GM18519 (cell line): ENCODE measurements at regions not wholly inside any gene's neighbourhood (a gene's known extent, or its start where the extent isn't known, plus 50 kb on each side); places are given as distances from the start of the nearest gene placed in this dataset.
"Not testable (repeated sequence)": the region's sequence is repeated elsewhere in the genome, so short reads cannot be mapped to it uniquely, and the experiment has no call there.

Source experiments
- ATAC-seq: cut with Tn5 transposase; IDR thresholded peaks from one replicate; pipeline ENCODE4 v1.9.1; 2021; ENCODE audit warnings: mild to moderate bottlenecking, moderate library complexity; ENCODE audit not compliant: unreplicated experiment, low FRiP score

DNA sequence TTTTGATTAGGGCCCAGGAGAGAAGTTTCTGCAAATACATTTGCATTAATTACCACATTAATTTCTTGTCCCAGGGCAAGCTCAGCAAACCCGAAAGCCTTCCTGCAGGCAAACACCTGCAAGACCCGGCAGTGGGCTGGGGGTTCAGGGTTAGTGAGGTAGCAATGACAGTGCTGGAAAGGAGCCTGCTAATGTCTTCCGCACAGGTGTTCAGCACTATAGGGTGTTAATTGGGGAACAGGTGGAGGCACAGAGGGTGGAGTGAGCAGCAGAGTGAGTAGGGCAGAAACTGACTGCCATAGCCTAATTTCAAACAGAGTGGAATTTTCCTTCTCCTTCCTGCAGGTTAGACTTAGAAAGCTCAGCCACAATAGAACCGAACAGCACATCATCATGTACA, 50.9 kb upstream of the UBASH3B start:
- no peak for ATAC-seq

DNA sequence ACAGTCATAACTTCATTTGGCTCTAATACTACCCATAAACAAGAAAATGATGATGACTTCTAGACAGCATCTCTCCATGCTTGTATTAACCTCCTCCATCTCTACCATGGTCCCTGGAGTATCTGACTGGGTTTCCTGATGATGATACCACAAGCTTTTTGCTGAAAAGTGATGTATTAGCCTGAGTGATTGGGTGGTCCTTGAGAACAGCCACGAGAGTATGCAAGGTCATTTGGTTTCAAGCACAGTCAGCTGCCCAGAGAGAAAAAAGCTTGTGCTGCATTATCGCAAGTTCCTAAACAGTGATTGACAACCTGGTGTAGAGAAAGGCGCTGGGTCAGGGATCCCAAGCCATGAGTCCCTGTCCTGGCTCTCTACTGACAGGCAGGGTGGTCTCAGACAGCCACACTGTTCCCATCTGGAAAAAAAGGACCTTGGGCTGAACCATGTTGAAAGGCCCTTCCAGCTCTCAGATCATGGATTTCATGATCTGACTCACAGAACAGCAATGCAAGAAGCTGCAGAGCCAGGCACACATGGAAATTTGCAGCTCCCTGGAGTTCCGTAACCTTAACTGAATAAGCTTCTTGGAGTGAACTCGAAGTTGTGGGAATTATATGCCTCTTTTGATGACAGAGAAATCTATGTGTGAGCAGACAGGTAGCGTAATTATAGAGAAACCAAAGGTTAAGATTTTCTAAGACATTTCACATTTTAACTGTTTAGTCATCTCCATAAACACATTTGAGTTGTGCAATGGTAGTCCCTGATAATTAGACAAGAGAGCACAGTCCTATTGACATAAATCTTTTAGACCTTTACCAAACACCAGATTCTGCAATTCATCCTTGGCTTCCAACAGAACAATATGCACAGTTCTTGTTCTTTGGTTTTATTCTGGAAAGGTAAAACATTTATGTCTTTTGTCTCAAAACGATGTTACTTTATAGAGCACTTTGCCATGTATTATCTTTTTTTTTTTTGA, 54.1 kb upstream of the UBASH3B start:
- ATAC-seq: no peak

DNA sequence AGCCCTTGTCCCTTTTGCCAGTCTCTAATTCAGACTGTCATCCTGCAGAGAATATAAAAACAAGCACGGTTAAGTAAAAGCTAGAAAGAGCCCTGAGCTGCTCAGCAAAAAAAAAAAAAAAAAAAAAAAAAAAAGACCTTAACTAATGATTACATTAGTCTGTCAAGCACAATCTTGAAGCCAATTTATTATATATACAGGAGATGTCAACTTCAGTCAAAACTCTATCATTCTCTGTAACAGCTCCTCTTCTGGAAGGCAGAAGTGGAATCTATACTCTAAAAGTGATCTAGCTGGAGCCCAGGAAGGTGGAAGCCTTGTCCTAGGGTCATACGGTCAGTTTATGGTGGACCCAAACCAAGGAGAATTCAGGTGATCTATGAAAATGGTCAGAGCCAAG, 55.2 kb upstream of the UBASH3B start:
- ATAC-seq: no peak

DNA sequence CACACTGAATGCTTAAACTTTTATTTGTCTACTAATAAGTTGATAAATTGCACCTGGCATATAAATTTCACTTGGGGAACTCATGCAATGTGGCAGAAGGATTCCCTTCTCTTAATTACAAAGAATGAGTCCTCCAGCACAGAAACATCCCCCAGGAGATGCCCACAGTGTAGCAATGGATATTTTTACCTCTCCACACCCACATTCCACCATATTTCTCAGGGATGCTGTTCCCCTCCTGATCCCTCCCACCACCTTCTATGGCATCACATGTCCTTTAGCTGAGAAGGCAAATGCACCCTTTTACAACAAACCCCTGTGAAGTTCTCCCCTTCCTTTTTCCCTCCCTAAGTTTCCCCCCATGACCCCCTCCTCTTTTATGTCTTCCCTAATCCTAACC, 56.1 kb upstream of the UBASH3B start:
- ATAC-seq: no peak

DNA sequence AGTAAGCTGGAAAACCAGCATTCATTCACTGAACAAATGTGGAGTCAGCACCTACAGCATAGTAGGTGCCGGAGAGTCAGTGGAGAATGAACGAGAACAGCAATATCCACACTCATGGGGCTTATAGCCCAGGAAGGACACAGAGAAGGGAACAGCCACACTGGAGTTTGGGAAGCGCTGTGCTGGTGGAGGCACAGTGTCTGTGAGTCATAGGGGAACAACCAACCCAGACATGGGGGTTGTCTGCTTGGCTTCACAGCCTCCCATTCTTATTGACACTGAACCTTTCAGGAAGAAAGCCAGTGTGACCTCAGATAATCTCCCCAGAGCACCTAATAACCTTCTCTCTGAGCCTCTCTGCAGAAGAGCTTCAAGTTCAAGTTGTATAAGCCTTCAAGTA, 56.6 kb upstream of the UBASH3B start:
- ATAC-seq: no peak

DNA sequence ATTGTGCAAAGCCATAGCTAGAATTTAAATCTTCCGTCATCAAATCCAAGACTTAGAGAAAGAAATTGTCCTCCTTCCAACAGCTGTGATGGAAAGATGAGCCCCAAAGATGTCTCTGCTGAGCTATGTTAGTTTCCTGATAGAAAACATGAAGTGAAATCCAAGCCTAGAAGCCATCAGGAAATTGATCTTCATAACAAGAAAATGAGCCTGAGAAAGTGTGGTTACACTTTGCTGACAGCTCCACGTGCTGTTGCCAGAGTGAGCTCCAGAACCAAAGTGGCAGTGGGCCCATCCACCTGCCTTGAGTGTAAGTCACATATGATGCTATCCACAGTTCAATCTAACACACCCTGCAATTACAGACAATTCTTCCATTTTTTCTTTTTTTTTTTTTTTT, 58.0 kb upstream of the UBASH3B start:
- ATAC-seq: no peak

DNA sequence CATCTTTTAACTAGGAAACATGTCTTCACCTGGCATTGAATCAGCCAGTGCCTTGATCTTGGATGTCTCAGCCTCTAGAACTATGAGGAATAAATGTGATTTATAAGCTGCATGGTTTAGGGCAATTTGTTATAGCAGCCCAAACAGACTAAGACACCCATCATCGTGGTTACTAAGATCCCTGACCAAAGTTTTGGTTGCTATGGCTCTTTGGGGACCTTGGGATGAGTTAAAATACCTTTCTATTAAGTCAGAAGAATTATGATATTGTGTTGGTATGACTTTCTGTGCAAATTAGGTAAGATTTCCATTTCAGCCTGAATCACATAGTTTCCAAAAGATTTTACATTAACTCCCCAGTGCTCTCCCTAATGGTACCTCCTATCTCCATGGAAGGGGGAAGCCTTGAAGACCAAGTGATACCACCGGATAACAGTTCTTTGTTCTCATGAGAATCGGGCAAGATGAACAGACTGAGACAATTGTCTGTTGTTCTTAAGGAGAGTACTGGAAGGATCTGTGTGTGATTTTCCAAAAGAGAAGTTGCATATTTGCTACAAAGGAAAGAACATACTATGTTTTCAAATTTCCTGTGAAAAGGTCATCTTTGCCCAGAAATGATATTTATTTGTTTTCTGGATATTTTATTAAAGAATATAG, 60.4 kb upstream of the UBASH3B start:
- no peak for ATAC-seq

DNA sequence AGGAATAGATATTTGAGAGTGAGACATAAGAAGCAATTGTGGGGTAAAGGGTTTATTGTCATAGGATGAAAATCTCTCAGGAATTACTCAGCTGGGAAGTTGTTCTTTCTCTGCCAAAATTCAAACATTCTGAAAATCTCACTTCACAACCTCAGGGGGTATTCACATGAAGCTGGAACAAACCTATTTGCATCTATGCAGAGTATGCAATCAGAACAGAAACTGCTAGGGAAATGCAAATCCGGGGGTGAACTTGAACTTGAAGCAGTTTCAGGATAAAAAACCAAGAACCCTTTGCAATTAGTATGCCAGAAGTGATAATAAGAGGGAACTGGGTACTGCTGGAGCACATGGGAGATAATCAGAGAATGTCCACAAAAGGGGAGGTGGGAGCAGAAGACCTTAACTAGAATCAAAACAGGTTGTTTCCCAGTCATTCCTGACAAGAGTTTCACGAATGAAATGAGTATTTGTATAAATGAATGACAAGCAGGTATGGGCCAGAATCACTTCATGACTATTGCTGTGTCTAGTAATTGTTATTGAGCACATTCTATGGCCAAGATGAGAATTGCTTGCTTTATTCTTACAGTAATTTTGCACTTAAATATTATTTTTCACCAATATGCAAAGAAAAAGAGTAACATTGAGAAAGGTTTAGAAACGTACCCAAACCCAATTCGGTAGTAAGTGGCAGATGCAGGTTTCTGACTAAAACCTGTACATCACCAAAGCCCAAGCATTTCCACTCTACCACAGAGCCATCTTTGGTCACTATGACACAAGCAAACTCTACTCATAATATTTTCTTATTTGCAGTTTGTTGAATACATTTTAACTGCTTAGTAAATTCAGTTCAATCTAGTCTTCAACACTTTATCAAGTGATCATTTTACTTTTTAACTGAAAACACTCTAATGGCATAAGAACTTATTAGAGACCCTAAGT, 61.8 kb upstream of the UBASH3B start:
- ATAC-seq: no peak

DNA sequence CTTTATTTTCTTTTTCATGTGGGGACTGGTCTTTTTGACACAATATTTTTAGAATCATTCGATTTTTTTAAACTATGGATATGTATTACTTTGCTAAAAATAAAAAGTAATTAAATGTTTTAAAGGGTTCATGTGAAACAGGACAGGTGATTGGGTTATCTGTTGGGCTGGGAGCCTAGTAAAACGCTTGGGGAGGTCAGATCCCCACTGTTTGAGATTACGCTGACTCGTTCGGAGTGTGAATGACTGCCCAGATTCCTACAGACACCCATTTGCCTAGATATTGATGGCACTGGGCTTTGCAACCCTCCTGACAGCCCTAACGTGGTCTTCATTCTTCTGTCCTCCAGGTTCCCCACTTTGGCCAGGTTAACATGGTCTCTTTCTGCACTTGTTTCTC, 62.9 kb upstream of the UBASH3B start:
- no peak for ATAC-seq

DNA sequence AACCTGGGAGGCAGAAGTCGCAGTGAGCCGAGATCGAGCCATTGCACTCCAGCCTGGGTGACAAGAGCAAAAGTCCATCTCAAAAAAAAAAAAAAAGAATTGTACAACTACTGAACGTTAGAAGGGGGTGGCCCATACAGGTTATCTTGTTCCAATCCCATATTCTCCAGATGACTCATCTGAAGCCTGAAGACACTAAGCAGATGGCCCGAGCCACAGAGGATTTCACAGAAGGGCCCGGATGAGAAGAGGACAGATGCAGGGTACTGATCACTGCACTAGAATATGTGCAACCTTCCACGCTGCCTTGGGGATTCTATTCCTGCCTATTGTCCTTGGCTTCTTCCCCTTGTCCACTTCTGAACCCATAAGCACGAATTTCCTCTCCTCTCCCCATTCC, 70.9 kb upstream of the UBASH3B start:
- no peak for ATAC-seq

DNA sequence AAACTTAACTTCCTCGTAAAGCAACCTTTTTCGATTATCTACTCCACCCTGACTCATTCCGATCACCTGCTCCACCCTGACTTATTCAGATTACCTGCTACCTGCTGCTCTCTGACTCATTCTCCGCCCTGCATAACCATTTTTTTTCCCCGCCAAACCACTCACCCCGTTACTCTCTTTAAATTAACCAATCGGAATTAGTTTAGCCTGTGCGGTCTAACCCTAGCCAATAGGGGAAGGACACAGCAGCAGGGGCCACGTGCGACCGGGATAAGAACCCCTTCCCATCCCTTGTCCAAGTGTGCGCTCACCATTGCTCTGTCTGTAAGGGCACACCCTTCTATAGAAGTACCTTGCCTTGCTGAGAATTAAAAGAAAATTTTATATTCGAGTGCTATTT, 75.5 kb upstream of the UBASH3B start:
- not testable (repeated sequence) for ATAC-seq

DNA sequence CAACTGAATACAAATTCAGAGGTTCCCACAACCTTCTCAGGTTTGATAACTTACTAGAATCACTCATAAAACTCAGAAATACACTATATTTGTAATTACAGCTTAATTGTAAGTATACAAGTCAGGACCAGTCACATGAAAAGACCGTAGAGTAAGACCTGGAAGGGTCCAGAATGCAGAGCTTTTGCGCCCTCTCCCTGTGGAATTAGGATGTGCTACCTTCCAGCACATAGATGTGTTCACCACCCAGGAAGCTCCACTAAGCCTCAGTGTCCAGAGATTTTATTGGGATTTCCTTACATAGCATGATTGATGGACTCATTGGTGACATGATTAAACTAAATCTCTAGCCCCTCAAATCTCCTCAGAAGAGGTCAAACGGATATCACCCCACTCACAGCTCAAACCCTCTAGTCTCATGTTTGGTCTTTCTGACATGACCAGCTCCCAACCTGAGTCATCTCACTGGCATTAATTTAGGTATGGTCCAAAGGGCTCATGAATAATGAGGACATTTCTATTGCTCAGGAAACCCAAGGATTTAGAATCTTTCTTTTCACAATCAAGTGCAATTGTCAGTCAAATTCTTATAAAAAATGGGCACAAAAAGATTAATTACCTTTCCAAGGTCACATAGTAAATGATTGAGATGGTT, 77.2 kb upstream of the UBASH3B start:
- ATAC-seq: no peak

DNA sequence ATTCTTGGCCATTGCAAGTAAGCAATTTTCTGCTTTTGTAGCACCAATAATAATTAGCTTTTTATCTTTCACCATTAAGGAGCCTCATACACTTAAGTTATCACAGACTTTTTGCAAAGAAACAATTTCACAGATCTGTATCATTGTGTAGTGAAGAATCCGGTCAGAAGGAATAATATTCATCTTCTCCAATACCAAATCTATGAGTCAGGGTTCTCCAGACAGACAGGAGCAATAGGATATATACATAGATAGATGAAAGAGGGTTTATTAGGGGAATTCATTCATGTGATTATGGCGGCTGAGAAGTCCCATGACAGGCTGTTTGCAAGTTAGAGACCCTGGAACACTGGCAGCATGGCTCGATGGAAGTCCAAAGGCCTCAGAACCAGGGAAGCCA, 82.9 kb upstream of the UBASH3B start:
- ATAC-seq: no peak

DNA sequence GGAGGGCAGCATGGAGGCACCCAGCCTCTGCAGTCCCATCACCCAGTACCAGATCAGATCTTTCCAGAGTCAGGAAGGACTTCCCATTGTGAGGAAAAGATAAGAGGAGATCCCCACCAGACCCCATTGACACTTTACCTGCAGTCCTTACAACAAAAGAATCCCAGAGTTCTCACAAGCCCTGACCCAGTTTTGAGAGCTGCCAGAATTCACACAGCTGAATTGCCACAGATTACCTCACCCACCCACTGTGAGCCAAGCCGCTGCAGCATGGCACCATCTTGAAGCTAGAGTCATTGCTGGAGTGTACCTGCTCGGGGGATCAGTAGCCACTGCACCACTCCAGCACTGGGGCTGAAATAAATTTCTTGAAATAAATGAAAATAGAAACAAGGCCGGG, 91.8 kb upstream of the UBASH3B start:
- ATAC-seq: no peak

DNA sequence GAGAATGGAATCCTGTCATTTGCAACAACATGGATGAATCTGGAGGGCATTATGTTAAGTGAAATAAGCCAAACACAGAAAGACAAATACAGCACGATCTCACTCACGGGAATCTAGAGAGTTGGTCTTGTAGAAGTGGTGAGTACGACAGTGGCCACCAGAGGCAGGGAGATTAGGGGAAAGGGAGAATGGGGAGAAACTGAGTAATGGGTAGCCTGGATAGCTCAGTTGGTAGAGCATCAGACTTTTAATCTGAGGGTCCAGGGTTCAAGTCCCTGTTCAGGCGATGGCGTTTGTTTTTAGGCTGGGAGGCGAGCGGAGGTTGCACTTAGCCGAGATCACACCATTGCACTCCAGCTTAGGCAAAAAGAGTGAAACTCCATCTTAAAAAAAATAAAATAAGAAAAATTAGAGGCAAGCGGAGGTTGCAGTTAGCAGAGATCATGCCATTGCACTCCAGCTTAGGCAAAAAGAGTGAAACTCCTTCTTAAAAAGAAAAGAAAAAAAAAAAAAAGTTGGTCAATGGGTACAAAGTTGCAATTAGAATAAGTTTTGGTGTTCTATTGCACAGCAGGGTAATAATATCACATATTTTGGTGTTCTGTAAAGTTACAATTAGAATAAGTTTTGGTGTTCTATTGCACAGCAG, 95.7 kb upstream of the UBASH3B start:
- no peak for ATAC-seq

DNA sequence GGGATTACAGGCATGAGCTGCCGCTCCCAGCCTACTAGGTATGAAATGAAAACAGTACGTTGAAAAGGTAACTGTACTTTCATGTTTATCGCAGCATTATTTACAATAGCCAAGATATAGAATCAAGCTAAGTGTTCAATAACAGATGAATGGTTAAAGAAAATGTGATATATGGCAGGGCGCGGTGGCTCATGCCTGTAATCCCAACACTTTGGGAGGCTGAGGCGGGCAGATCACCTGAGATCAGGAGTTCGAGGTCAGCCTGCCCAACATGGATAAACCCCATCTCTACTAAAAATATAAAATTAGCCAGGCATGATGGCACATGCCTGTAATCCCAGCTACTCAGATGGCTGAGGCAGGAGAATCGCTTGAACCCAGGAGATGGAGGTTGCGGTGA, 96.3 kb upstream of the UBASH3B start:
- not testable (repeated sequence) for ATAC-seq

DNA sequence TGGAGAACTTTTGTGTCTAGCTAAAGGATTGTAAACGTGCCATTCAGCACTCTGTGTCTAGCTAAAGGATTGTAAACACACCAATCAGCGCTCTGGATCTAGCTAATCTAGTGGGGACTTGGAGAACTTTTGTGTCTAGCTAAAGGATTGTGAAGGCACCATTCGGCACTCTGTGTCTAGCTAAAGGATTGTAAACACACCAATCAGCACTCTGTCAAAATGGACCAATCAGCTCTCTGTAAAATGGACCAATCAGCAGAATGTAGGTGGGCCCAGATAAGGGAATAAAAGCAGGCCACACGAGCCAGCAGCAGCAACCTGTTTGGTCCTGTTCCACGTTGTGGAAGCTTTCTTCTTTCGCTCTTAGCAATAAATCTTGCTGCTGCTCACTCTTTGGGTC, 98.4 kb upstream of the UBASH3B start:
- ATAC-seq: not testable (repeated sequence)

DNA sequence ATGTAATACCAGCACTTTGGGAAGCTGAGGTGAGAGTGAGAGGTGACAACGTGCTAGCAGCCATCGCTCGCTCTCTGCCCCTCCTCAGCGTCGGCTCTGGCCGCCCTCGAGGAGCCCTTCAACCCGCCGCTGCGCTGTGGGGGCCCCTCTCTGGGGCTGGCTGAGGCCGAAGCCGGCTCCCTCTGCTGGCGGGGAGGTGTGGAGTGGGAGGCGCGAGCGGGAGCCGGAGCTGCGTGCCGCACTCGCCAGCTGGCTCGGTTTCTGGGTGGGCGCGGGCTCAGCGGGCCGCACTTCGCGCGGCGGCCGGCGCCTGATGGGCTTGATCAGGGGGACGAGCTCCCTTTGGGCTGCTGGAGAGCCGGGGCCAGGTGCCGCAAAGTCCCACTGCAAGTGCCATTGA, 98.9 kb upstream of the UBASH3B start:
- ATAC-seq: no peak

DNA sequence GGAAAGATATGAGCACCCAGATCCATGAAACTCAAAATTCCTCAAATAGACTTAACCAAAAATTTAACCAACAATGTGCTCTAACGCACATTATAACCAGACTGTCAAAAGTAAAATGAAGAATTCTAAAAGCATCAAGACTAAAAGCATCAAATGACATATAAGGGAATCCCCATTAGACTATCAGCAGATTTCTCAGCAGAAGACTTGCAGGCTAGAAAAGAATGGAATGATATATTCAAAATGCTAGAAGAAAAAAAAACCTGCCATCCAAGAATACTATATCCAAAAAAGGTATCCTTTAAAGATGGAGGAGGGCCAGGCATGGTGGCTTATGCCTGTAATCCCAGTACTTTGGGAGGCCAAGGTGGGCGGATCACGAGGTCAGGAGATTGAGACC, 117.5 kb upstream of the UBASH3B start:
- no peak for ATAC-seq

DNA sequence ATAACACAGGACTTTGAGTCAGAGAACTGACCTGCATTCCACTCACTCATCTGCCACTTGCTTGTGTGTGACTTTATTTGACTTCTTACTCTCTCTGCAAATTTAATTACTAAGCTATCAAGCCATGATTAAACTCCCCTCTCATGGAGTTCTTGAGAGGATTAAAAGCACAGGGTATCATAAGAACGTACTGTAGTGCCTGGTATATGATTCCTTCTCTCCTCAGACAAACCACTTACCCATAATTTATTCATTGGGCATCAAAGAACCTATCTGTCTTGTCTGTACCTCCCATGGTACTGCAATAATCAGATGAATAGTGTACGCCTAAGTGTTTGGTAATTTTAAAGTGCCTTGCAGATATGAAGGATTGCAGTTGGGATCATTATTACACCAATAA, 130.6 kb upstream of the UBASH3B start:
- no peak for ATAC-seq
